ENCODE measurements at regions not wholly inside any gene's neighbourhood (a gene's known extent, or its start where the extent isn't known, plus 50 kb on each side); places are given as distances from the start of the nearest gene placed in this dataset.

- ATAC-seq, result no peak
- TF ChIP-seq ZFP3 (CRISPR knock-in tag; IDR thresholded peaks at IDR 0.05) (no peak), ARNTL (CRISPR knock-in tag; IDR thresholded peaks at IDR 0.05; ENCODE audit: borderline replicate concordance, low read depth) (no peak), CSDC2 (CRISPR knock-in tag; IDR thresholded peaks at IDR 0.05) (no peak), ESRRG (CRISPR knock-in tag; IDR thresholded peaks at IDR 0.05) (no peak), CSRNP3 (CRISPR knock-in tag; IDR thresholded peaks at IDR 0.05) (no peak), ZNF565 (CRISPR knock-in tag; conservative IDR thresholded peaks at IDR 0.05; ENCODE audit: low read depth) (no peak), TOX (CRISPR knock-in tag; IDR thresholded peaks at IDR 0.05; ENCODE audit: borderline replicate concordance) (no peak), SNAI2 (CRISPR knock-in tag; IDR thresholded peaks at IDR 0.05) (no peak), GLIS3 (CRISPR knock-in tag; IDR thresholded peaks at IDR 0.05) (no peak), TSHZ2 (CRISPR knock-in tag; IDR thresholded peaks at IDR 0.05) (no peak), TCF4 (CRISPR knock-in tag; IDR thresholded peaks at IDR 0.05; ENCODE audit: borderline replicate concordance) (no peak), ZFP30 (CRISPR knock-in tag; IDR thresholded peaks at IDR 0.05) (no peak), ZNF8 (CRISPR knock-in tag; IDR thresholded peaks at IDR 0.05) (no peak), ZC3H10 (CRISPR knock-in tag; IDR thresholded peaks at IDR 0.05) (no peak)
- TF ChIP-seq, protein P1, sequence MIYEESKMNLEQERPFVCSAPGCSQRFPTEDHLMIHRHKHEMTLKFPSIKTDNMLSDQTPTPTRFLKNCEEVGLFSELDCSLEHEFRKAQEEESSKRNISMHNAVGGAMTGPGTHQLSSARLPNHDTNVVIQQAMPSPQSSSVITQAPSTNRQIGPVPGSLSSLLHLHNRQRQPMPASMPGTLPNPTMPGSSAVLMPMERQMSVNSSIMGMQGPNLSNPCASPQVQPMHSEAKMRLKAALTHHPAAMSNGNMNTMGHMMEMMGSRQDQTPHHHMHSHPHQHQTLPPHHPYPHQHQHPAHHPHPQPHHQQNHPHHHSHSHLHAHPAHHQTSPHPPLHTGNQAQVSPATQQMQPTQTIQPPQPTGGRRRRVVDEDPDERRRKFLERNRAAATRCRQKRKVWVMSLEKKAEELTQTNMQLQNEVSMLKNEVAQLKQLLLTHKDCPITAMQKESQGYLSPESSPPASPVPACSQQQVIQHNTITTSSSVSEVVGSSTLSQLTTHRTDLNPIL (CRISPR knock-in tag; IDR thresholded peaks at IDR 0.05; ENCODE audit: low read depth), result no peak
These were observed 163.1 kb upstream of the ADRA1D start for GRCh38 chr20:4412216-4412615.

DNA sequence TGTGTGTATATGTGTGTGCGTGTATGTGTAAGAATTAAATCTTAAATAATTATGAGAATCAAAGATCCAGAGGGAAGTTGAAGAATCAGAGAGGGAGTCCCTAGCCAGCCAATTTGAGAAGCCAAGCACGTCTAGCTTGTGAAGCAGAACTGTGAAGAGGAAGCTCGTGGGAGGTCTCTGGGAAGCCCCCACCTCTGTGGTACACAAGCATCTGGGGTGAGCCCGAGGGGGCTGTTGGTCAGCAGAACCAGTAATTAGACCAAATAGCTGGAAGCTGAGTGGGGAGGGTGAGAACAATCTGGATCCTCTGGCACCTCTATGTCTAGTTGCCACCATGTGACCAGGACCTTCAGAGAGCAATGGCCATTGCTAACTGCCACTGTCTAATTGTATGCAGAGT is 162.7 kb upstream of the ADRA1D start:
- TF ChIP-seq ZNF565 (CRISPR knock-in tag; conservative IDR thresholded peaks at IDR 0.05; ENCODE audit: low read depth) (no peak), SNAI2 (CRISPR knock-in tag; IDR thresholded peaks at IDR 0.05) (no peak), PATZ1 (CRISPR knock-in tag; IDR thresholded peaks at IDR 0.05; ENCODE audit: borderline replicate concordance) (no peak), OSR1 (CRISPR knock-in tag; IDR thresholded peaks at IDR 0.05) (no peak), TSHZ2 (CRISPR knock-in tag; IDR thresholded peaks at IDR 0.05) (no peak), GLIS3 (CRISPR knock-in tag; IDR thresholded peaks at IDR 0.05) (no peak), CSDC2 (CRISPR knock-in tag; IDR thresholded peaks at IDR 0.05) (no peak), ZC3H10 (CRISPR knock-in tag; IDR thresholded peaks at IDR 0.05) (no peak)
- TF ChIP-seq, protein P2, sequence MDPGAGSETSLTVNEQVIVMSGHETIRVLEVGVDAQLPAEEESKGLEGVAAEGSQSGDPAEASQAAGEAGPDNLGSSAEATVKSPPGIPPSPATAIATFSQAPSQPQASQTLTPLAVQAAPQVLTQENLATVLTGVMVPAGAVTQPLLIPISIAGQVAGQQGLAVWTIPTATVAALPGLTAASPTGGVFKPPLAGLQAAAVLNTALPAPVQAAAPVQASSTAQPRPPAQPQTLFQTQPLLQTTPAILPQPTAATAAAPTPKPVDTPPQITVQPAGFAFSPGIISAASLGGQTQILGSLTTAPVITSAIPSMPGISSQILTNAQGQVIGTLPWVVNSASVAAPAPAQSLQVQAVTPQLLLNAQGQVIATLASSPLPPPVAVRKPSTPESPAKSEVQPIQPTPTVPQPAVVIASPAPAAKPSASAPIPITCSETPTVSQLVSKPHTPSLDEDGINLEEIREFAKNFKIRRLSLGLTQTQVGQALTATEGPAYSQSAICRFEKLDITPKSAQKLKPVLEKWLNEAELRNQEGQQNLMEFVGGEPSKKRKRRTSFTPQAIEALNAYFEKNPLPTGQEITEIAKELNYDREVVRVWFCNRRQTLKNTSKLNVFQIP (CRISPR knock-in tag; IDR thresholded peaks at IDR 0.05; ENCODE audit: borderline replicate concordance, low read depth), result no peak
- ATAC-seq, result no peak
